ENCODE measurements at regions not wholly inside any gene's neighbourhood (a gene's known extent, or its start where the extent isn't known, plus 50 kb on each side); places are given as distances from the start of the nearest gene placed in this dataset.

DNA sequence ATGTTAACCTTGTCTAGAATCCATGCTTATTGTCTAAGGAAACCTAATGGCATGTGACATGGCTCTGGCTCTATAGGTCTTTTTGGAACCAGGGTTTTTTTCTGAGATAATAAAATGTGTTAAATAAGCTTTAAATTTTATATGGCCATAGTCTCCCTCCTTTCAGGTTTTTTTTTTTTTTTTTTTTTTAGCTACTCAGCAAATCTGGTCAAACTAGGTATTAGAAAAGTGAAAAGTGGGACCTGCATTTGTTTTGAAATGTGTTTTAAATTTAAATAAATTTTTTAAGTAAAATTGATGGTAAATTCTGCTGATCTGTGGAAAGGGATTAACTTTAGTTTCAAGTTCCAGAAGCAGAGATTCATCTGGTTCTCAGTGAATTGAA, 52.1 kb upstream of the NANOGP8 start:
- Histone ChIP-seq H3K36me3 (no peaks in the 10 kb centered on the region), H3K27ac (no peak overlapping the region), H3K4me1 (no peaks in the 10 kb centered on the region), H3K9me3 (no peaks in the 10 kb centered on the region), H3K27me3 (no peaks in the 10 kb centered on the region), H3K4me3 (no peak overlapping the region)
- ATAC-seq = no peak
- no peak for DNase-seq
- FAIRE-seq = no peak
- TF ChIP-seq, protein P1, sequence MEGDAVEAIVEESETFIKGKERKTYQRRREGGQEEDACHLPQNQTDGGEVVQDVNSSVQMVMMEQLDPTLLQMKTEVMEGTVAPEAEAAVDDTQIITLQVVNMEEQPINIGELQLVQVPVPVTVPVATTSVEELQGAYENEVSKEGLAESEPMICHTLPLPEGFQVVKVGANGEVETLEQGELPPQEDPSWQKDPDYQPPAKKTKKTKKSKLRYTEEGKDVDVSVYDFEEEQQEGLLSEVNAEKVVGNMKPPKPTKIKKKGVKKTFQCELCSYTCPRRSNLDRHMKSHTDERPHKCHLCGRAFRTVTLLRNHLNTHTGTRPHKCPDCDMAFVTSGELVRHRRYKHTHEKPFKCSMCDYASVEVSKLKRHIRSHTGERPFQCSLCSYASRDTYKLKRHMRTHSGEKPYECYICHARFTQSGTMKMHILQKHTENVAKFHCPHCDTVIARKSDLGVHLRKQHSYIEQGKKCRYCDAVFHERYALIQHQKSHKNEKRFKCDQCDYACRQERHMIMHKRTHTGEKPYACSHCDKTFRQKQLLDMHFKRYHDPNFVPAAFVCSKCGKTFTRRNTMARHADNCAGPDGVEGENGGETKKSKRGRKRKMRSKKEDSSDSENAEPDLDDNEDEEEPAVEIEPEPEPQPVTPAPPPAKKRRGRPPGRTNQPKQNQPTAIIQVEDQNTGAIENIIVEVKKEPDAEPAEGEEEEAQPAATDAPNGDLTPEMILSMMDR (IDR thresholded peaks at IDR 0.05) = no peak
- intact Hi-C loops (cut with DNase I) = no loop called here

DNA sequence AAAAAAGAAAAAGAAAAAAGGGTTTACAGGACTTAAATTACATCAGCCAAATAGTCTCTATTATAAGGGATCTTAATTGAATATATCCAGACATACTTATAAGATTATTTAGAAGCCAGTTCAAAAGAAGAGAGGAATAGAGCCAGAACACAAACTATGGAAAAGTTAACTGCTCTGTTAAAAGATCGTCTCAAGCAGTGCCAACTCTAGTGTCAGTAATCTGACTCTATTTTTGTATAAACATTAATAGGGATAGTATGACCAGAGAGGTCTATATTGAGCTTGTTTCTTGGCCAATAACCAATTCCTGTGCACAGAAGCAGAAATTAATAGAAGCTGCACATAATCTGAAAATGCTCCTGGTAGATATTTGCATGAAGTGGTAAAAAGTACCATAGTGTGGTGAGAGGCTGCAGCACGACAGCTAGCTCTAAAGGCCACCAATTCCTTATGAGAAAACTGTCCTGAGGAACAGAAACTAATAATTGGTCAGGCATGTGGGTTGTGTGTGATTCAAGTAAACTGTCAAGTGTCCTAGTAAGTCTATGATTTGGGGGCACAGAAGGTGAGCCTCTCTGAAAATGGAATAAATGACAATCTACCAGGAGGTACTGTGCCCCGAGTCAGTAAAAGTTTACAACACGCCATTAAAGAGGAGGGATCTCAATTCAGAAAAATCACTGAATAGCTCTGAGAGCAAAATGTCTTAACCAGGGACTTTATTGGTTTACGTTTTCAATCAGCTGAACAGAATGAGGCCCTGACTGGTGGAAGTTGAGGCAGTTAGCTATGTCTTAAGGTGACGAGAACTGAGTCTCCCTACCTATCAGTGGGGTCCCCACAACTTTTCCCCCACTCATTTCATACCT, 51.5 kb upstream of the NANOGP8 start:
- Histone ChIP-seq H3K27me3 (no peaks in the 10 kb centered on the region), H3K9me3 (no peaks in the 10 kb centered on the region), H3K27ac (no peak overlapping the region), H3K4me1 (no peaks in the 10 kb centered on the region), H3K36me3 (no peaks in the 10 kb centered on the region), H3K4me3 (no peak overlapping the region)
- intact Hi-C loops (cut with DNase I) = no loop called here
- TF ChIP-seq, protein P1 (IDR thresholded peaks at IDR 0.05) = no peak
- 81 to 88% methylated on average over 6 of the region's 6 CpGs for WGBS, 2 donors
- DNase-seq = no peak
- no peak for ATAC-seq
- no peak for FAIRE-seq
